Retinal pigment epithelial cell (primary cell): ENCODE measurements at regions not wholly inside any gene's neighbourhood (a gene's known extent, or its start where the extent isn't known, plus 50 kb on each side); places are given as distances from the start of the nearest gene placed in this dataset.

Source experiments
- DNase-seq: peaks from one replicate; pipeline ENCODE4 v3.0.0-alpha.2; 2010; ENCODE audit warnings: low read depth
- H3K4me3 ChIP-seq: 2 replicates; pipeline ENCODE4 v1.5.1; 2011; ENCODE audit warnings: mild to moderate bottlenecking, low read length, control low read depth, moderate library complexity
- CTCF ChIP-seq: conservative IDR thresholded peaks from 2 replicates; pipeline ENCODE4 v1.5.1; 2011; ENCODE audit warnings: low read depth, low read length, control low read depth, inconsistent platforms

GRCh38 chr5:96247097-96247701 lies 185.8 kb downstream of the PCSK1 start:
- DNase-seq: peak; percentile 56

GRCh38 chr5:96245140-96246091 lies 187.6 kb downstream of the PCSK1 start:
- DNase-seq: no peak
- no peak for TF ChIP-seq CTCF
- no peak overlapping the region for H3K4me3 ChIP-seq

More at GRCh38 chr5:96247097-96247701, 185.8 kb downstream of the PCSK1 start:
- TF ChIP-seq CTCF: no peak
- H3K4me3 ChIP-seq: no peak overlapping the region

- no peak for TF ChIP-seq CTCF
- DNase-seq: no peak
- no peak overlapping the region for H3K4me3 ChIP-seq
Measured at GRCh38 chr5:96244696-96245095, 188.4 kb downstream of the PCSK1 start.

- no peak for DNase-seq
- TF ChIP-seq CTCF: no peak
- H3K4me3 ChIP-seq: no peak overlapping the region
Measured at GRCh38 chr5:96243862-96244261, 189.2 kb downstream of the PCSK1 start.

GRCh38 chr5:96243203-96243602 lies 189.8 kb downstream of the PCSK1 start:
- no peak for TF ChIP-seq CTCF
- no peak overlapping the region for H3K4me3 ChIP-seq
- peak; percentile 70 for DNase-seq

GRCh38 chr5:96242571-96242970 lies 190.5 kb downstream of the PCSK1 start:
- H3K4me3 ChIP-seq: no peak overlapping the region
- DNase-seq: no peak
- no peak for TF ChIP-seq CTCF
